ENCODE measurements at regions not wholly inside any gene's neighbourhood (a gene's known extent, or its start where the extent isn't known, plus 50 kb on each side); places are given as distances from the start of the nearest gene placed in this dataset.

DNA sequence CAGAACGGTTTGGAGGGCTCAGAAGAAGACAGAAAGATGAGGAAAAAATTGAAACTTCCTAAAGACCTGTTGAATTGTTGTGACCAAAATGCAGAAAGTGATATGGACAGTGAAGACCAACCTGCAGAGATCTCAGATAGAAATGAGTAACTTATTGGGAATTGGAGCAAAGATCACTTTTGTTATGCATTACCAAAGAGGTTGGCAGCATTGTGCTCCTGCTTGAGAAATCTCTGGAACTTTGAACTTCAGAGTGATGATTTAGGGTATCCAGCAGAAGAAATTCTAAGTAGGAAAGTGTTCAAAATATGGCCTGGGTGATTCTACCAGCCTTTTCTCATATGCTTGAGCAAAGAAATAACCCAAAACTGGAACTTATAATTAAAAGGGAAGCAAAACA is 136.0 kb downstream of the GJA1 start (continued):
- no peak for TF ChIP-seq SMAD1 (IDR thresholded peaks at IDR 0.05; ENCODE audit: low read depth, partially characterized antibody)
- TF ChIP-seq, protein P1, sequence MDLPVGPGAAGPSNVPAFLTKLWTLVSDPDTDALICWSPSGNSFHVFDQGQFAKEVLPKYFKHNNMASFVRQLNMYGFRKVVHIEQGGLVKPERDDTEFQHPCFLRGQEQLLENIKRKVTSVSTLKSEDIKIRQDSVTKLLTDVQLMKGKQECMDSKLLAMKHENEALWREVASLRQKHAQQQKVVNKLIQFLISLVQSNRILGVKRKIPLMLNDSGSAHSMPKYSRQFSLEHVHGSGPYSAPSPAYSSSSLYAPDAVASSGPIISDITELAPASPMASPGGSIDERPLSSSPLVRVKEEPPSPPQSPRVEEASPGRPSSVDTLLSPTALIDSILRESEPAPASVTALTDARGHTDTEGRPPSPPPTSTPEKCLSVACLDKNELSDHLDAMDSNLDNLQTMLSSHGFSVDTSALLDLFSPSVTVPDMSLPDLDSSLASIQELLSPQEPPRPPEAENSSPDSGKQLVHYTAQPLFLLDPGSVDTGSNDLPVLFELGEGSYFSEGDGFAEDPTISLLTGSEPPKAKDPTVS (IDR thresholded peaks at IDR 0.05; ENCODE audit: low read depth, low read length) = no peak
- TF ChIP-seq SP1 (IDR thresholded peaks at IDR 0.05; ENCODE audit: low read depth, low read length) = no peak
- no peak for TF ChIP-seq PAX8 (IDR thresholded peaks at IDR 0.05)
- TF ChIP-seq RBBP5 (conservative IDR thresholded peaks at IDR 0.05) = no peak

DNA sequence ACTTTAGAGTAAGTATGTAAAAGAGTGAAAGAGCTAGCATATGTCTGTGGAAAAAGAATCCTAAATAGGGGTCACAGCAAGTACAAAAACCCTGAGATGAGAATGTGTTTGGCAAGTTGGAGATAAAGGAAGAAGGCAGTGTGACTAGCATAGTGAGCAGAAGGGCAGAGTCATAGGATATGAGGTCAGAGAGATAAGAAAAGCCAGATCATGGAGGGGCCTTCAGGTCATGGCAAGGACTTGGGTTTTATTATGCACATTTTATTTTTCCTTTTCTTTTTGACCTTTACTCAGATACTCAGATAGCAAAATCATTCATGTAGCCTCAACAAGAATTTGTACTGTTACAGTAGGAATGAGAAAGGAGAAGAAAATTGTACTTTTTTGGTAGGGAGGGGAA is 138.0 kb downstream of the GJA1 start:
- no peaks in the 10 kb centered on the region for H3K9me3 ChIP-seq (replicated peaks; ENCODE audit: control insufficient read depth, insufficient read depth, low read length)
- BruUV-seq (replicated peaks) = no TSS peak
- no peaks in the 10 kb centered on the region for H3K79me2 ChIP-seq (ENCODE audit: control insufficient read depth, insufficient read depth, low read length)
- no peak overlapping the region for H3K4me2 ChIP-seq (ENCODE audit: control insufficient read depth, insufficient read depth)
- DNase-seq (ENCODE audit: low read depth, low spot score) (no peak), FAIRE-seq (no peak), ATAC-seq (no peak)
- H3K4me1 ChIP-seq (ENCODE audit: control insufficient read depth, insufficient read depth, low read length) = no peaks in the 10 kb centered on the region
- intact Hi-C loops (cut with micrococcal nuclease; ENCODE audit: unreplicated experiment) = no loop called here
- H4K20me1 ChIP-seq (ENCODE audit: control insufficient read depth, insufficient read depth) = no peaks in the 10 kb centered on the region
- in situ Hi-C loops (cut with MboI) = no loop called here
- H3K9ac ChIP-seq (ENCODE audit: control insufficient read depth, insufficient read depth, low read length) = no peak overlapping the region
- H3K27me3 ChIP-seq (replicated peaks in 1 of 2; ENCODE audit: control insufficient read depth in 2 of 2, insufficient read depth in 2 of 2, low read length in 1 of 2) = no peaks in the 10 kb centered on the region
- H3K36me3 ChIP-seq (ENCODE audit: control insufficient read depth in 2 of 2, insufficient read depth in 2 of 2, low read length in 1 of 2) = no peaks in the 10 kb centered on the region
- POLR2A ChIA-PET = no interaction called here
- no peak overlapping the region for H2AFZ ChIP-seq (ENCODE audit: control insufficient read depth, low read depth, low read length)
- SMC1A ChIA-PET (ENCODE audit: uncharacterized antibody, unreplicated experiment) = no interaction called here
- CTCF ChIA-PET = interaction anchor here (0.7 kb wide), 1 partner anchor 222 kb away, joined by 3 read pairs; no protein-coding TSS in a partner anchor
- RAD21 ChIA-PET (ENCODE audit: unreplicated experiment) = no interaction called here
- no peak overlapping the region for H3K27ac ChIP-seq (ENCODE audit: control insufficient read depth, insufficient read depth)
- no peak overlapping the region for H3K4me3 ChIP-seq
- TF ChIP-seq ZNF24 (IDR thresholded peaks at IDR 0.05) (no peak), ZNF207 (IDR thresholded peaks at IDR 0.05; ENCODE audit: borderline replicate concordance) (no peak), ZNF384 (IDR thresholded peaks at IDR 0.05; ENCODE audit: borderline replicate concordance, low read depth, low read length) (no peak), NR2C2 (IDR thresholded peaks at IDR 0.05; ENCODE audit: borderline replicate concordance, control insufficient read depth, insufficient read length, low read depth) (no peak), KLF5 (IDR thresholded peaks at IDR 0.05; ENCODE audit: partially characterized antibody) (no peak), GATAD2B (conservative IDR thresholded peaks at IDR 0.05; ENCODE audit: low read depth) (no peak), SREBF2 (IDR thresholded peaks at IDR 0.05; ENCODE audit: low read length) (no peak), RAD21 (IDR thresholded peaks at IDR 0.05; ENCODE audit: insufficient read depth, low read depth, low read length) (no peak), YBX1 (IDR thresholded peaks at IDR 0.05) (no peak)
- TF ChIP-seq, protein P2, sequence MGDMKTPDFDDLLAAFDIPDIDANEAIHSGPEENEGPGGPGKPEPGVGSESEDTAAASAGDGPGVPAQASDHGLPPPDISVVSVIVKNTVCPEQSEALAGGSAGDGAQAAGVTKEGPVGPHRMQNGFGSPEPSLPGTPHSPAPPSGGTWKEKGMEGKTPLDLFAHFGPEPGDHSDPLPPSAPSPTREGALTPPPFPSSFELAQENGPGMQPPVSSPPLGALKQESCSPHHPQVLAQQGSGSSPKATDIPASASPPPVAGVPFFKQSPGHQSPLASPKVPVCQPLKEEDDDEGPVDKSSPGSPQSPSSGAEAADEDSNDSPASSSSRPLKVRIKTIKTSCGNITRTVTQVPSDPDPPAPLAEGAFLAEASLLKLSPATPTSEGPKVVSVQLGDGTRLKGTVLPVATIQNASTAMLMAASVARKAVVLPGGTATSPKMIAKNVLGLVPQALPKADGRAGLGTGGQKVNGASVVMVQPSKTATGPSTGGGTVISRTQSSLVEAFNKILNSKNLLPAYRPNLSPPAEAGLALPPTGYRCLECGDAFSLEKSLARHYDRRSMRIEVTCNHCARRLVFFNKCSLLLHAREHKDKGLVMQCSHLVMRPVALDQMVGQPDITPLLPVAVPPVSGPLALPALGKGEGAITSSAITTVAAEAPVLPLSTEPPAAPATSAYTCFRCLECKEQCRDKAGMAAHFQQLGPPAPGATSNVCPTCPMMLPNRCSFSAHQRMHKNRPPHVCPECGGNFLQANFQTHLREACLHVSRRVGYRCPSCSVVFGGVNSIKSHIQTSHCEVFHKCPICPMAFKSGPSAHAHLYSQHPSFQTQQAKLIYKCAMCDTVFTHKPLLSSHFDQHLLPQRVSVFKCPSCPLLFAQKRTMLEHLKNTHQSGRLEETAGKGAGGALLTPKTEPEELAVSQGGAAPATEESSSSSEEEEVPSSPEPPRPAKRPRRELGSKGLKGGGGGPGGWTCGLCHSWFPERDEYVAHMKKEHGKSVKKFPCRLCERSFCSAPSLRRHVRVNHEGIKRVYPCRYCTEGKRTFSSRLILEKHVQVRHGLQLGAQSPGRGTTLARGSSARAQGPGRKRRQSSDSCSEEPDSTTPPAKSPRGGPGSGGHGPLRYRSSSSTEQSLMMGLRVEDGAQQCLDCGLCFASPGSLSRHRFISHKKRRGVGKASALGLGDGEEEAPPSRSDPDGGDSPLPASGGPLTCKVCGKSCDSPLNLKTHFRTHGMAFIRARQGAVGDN (IDR thresholded peaks at IDR 0.05) = no peak
- TF ChIP-seq, protein P3, sequence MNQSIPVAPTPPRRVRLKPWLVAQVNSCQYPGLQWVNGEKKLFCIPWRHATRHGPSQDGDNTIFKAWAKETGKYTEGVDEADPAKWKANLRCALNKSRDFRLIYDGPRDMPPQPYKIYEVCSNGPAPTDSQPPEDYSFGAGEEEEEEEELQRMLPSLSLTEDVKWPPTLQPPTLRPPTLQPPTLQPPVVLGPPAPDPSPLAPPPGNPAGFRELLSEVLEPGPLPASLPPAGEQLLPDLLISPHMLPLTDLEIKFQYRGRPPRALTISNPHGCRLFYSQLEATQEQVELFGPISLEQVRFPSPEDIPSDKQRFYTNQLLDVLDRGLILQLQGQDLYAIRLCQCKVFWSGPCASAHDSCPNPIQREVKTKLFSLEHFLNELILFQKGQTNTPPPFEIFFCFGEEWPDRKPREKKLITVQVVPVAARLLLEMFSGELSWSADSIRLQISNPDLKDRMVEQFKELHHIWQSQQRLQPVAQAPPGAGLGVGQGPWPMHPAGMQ (IDR thresholded peaks at IDR 0.05; ENCODE audit: borderline replicate concordance) = no peak
- TF ChIP-seq, protein P4, sequence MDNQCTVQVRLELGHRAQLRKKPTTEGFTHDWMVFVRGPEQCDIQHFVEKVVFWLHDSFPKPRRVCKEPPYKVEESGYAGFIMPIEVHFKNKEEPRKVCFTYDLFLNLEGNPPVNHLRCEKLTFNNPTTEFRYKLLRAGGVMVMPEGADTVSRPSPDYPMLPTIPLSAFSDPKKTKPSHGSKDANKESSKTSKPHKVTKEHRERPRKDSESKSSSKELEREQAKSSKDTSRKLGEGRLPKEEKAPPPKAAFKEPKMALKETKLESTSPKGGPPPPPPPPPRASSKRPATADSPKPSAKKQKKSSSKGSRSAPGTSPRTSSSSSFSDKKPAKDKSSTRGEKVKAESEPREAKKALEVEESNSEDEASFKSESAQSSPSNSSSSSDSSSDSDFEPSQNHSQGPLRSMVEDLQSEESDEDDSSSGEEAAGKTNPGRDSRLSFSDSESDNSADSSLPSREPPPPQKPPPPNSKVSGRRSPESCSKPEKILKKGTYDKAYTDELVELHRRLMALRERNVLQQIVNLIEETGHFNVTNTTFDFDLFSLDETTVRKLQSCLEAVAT (IDR thresholded peaks at IDR 0.05) = no peak

Measured in GM12878 (cell line).